Central memory CD8-positive, alpha-beta T cell (primary cell): ENCODE measurements at regions not wholly inside any gene's neighbourhood (a gene's known extent, or its start where the extent isn't known, plus 50 kb on each side); places are given as distances from the start of the nearest gene placed in this dataset.
"Not testable (repeated sequence)": the region's sequence is repeated elsewhere in the genome, so short reads cannot be mapped to it uniquely, and the experiment has no call there.

ENCODE experiments used
- ATAC-seq: fragments of 150-1000 bp; cut with Tn5 transposase; replicated peaks from 2 replicates; pipeline ENCODE4 v1.10.0; 2022; ENCODE audit warnings: mild to moderate bottlenecking, moderate FRiP score, moderate number of reproducible peaks; ENCODE audit not compliant: poor library complexity, severe bottlenecking; ENCODE audit errors: extremely low read depth
- DNase-seq, 2 donors: peaks; one replicate each; pipeline ENCODE4 v3.0.0; 2021; ENCODE audit warnings: low spot score in 2 of 2
- H3K27ac Mint-ChIP-seq: one replicate; pipeline ENCODE4 v1.8.0; 2022; ENCODE audit warnings: low read depth, mild to moderate bottlenecking, moderate library complexity, mixed read lengths
- H3K27me3 Mint-ChIP-seq: one replicate; pipeline ENCODE4 v1.8.0; 2022; ENCODE audit warnings: mixed read lengths
- H3K36me3 Mint-ChIP-seq: one replicate; pipeline ENCODE4 v1.8.0; 2022; ENCODE audit warnings: mild to moderate bottlenecking, moderate library complexity, mixed read lengths; ENCODE audit not compliant: insufficient read depth
- H3K4me1 Mint-ChIP-seq: one replicate; pipeline ENCODE4 v1.8.0; 2022; ENCODE audit warnings: mixed read lengths
- H3K4me3 Mint-ChIP-seq: one replicate; pipeline ENCODE4 v1.8.0; 2022; ENCODE audit warnings: mild to moderate bottlenecking, moderate library complexity, mixed read lengths
- H3K9me3 Mint-ChIP-seq: one replicate; pipeline ENCODE4 v1.8.0; 2022; ENCODE audit warnings: mixed read lengths

GRCh38 chr2:16199882-16200553 lies 259.7 kb downstream of the MYCN start:
- Mint-ChIP-seq H3K4me1 (no peaks in the 10 kb centered on the region), H3K27me3 (no peaks in the 10 kb centered on the region), H3K9me3 (peaks cover 6% of the 10 kb centered on the region), H3K36me3 (no peaks in the 10 kb centered on the region), H3K27ac (no peak overlapping the region), H3K4me3 (no peak overlapping the region)
- ATAC-seq (no peak), DNase-seq (no peak)

- H3K27ac Mint-ChIP-seq, H3K4me3 Mint-ChIP-seq, ATAC-seq, H3K9me3 Mint-ChIP-seq, H3K27me3 Mint-ChIP-seq, DNase-seq, H3K36me3 Mint-ChIP-seq, H3K4me1 Mint-ChIP-seq: not testable (repeated sequence)
Observed at GRCh38 chr2:16199241-16199640, 258.9 kb downstream of the MYCN start.

- Mint-ChIP-seq H3K4me3 (no peak overlapping the region), H3K27me3 (no peaks in the 10 kb centered on the region), H3K4me1 (no peaks in the 10 kb centered on the region), H3K27ac (no peak overlapping the region), H3K9me3 (peaks cover 3% of the 10 kb centered on the region), H3K36me3 (no peaks in the 10 kb centered on the region)
- no peak for DNase-seq
- no peak for ATAC-seq
Observed at GRCh38 chr2:16198166-16198912, 258.0 kb downstream of the MYCN start.

GRCh38 chr2:16197504-16198147 lies 257.3 kb downstream of the MYCN start:
- Mint-ChIP-seq H3K4me3 (no peak overlapping the region), H3K27ac (no peak overlapping the region), H3K36me3 (no peaks in the 10 kb centered on the region), H3K27me3 (no peaks in the 10 kb centered on the region), H3K9me3 (no peaks in the 10 kb centered on the region), H3K4me1 (no peaks in the 10 kb centered on the region)
- ATAC-seq (no peak), DNase-seq (no peak)

- H3K4me3 Mint-ChIP-seq: no peak overlapping the region
- no peaks in the 10 kb centered on the region for H3K4me1 Mint-ChIP-seq
- H3K36me3 Mint-ChIP-seq: no peaks in the 10 kb centered on the region
- ATAC-seq: no peak
- no peaks in the 10 kb centered on the region for H3K9me3 Mint-ChIP-seq
- H3K27me3 Mint-ChIP-seq: no peaks in the 10 kb centered on the region
- DNase-seq: no peak
- no peak overlapping the region for H3K27ac Mint-ChIP-seq
Observed at GRCh38 chr2:16196687-16197503, 256.5 kb downstream of the MYCN start.

GRCh38 chr2:16195681-16196070 lies 255.3 kb downstream of the MYCN start:
- H3K4me1 Mint-ChIP-seq: no peaks in the 10 kb centered on the region
- H3K36me3 Mint-ChIP-seq: no peaks in the 10 kb centered on the region
- ATAC-seq (no peak), DNase-seq (no peak)
- H3K27me3 Mint-ChIP-seq: no peaks in the 10 kb centered on the region
- no peak overlapping the region for H3K4me3 Mint-ChIP-seq
- H3K27ac Mint-ChIP-seq: no peak overlapping the region
- H3K9me3 Mint-ChIP-seq: no peaks in the 10 kb centered on the region

GRCh38 chr2:16194931-16195680 lies 254.8 kb downstream of the MYCN start:
- ATAC-seq (no peak), DNase-seq (no peak)
- H3K9me3 Mint-ChIP-seq: no peaks in the 10 kb centered on the region
- H3K27me3 Mint-ChIP-seq: no peaks in the 10 kb centered on the region
- H3K4me3 Mint-ChIP-seq: no peak overlapping the region
- H3K4me1 Mint-ChIP-seq: no peaks in the 10 kb centered on the region
- no peaks in the 10 kb centered on the region for H3K36me3 Mint-ChIP-seq
- H3K27ac Mint-ChIP-seq: no peak overlapping the region

- Mint-ChIP-seq H3K27ac (no peak overlapping the region), H3K4me1 (no peaks in the 10 kb centered on the region), H3K4me3 (no peak overlapping the region), H3K27me3 (no peaks in the 10 kb centered on the region), H3K9me3 (no peaks in the 10 kb centered on the region), H3K36me3 (no peaks in the 10 kb centered on the region)
- DNase-seq (no peak), ATAC-seq (no peak)
Observed at GRCh38 chr2:16194530-16194929, 254.2 kb downstream of the MYCN start.

- Mint-ChIP-seq H3K36me3 (no peaks in the 10 kb centered on the region), H3K4me3 (no peak overlapping the region), H3K4me1 (no peaks in the 10 kb centered on the region), H3K9me3 (no peaks in the 10 kb centered on the region), H3K27ac (no peak overlapping the region), H3K27me3 (no peaks in the 10 kb centered on the region)
- DNase-seq (no peak), ATAC-seq (no peak)
Observed at GRCh38 chr2:16194096-16194390, 253.7 kb downstream of the MYCN start.

GRCh38 chr2:16192416-16193216 lies 252.3 kb downstream of the MYCN start:
- DNase-seq (no peak), ATAC-seq (no peak)
- Mint-ChIP-seq H3K9me3 (no peaks in the 10 kb centered on the region), H3K4me3 (no peak overlapping the region), H3K4me1 (no peaks in the 10 kb centered on the region), H3K27ac (no peak overlapping the region), H3K36me3 (no peaks in the 10 kb centered on the region), H3K27me3 (no peaks in the 10 kb centered on the region)

GRCh38 chr2:16191431-16192200 lies 251.3 kb downstream of the MYCN start:
- Mint-ChIP-seq H3K27me3 (no peaks in the 10 kb centered on the region), H3K36me3 (no peaks in the 10 kb centered on the region), H3K4me3 (no peak overlapping the region), H3K9me3 (no peaks in the 10 kb centered on the region), H3K27ac (no peak overlapping the region), H3K4me1 (no peaks in the 10 kb centered on the region)
- no peak for DNase-seq
- ATAC-seq: no peak
